ENCODE measurements at regions not wholly inside any gene's neighbourhood (a gene's known extent, or its start where the extent isn't known, plus 50 kb on each side); places are given as distances from the start of the nearest gene placed in this dataset.
A peak's percentile ranks its signal among the peaks of the same experiment; 100 is the strongest.
"Not testable (repeated sequence)": the region's sequence is repeated elsewhere in the genome, so short reads cannot be mapped to it uniquely, and the experiment has no call there.

DNA sequence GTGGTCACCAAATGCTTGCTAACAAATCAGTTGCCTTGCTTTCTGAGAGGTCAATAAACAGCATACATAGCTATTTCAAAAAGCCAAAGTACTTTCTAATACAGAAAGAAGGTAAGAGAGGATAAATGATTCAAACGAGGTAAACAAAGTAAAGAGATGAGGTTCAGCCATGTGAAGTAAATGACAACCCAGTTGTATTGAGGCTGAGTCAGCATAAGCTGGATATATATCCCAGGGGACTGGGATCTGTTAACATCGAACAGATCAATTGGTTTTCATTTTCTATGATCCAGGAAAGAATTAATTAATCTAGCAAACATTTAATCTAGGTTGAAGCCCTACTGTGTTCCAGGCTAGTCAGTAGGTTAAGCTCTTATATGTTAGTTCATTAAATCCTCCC lies 97.3 kb upstream of the GRIA3 start:
- H3K4me1 ChIP-seq: peaks cover 8% of the 10 kb centered on the region

GRCh38 chrX:123087326-123087725 lies 96.8 kb upstream of the GRIA3 start:
- peaks cover 3% of the 10 kb centered on the region for H3K4me1 ChIP-seq
- H3K36me3 ChIP-seq: no peaks in the 10 kb centered on the region
- no peak overlapping the region for H3K27ac ChIP-seq
- no peak for DNase-seq
- no peaks in the 10 kb centered on the region for H3K27me3 ChIP-seq
- no peak overlapping the region for H3K4me3 ChIP-seq
- H3K9me3 ChIP-seq (replicated peaks): no peaks in the 10 kb centered on the region

More for the DNA sequence above, 97.3 kb upstream of the GRIA3 start:
- Histone ChIP-seq H3K36me3 (no peaks in the 10 kb centered on the region), H3K4me3 (no peak overlapping the region), H3K9me3 (replicated peaks) (no peaks in the 10 kb centered on the region), H3K27me3 (no peaks in the 10 kb centered on the region), H3K27ac (no peak overlapping the region)
- no peak for DNase-seq

GRCh38 chrX:123088331-123088730 lies 95.7 kb upstream of the GRIA3 start:
- Histone ChIP-seq H3K36me3 (no peaks in the 10 kb centered on the region), H3K4me3 (no peak overlapping the region), H3K9me3 (replicated peaks) (no peaks in the 10 kb centered on the region), H3K27me3 (no peaks in the 10 kb centered on the region), H3K27ac (no peak overlapping the region), H3K4me1 (no peaks in the 10 kb centered on the region)
- no peak for DNase-seq

DNA sequence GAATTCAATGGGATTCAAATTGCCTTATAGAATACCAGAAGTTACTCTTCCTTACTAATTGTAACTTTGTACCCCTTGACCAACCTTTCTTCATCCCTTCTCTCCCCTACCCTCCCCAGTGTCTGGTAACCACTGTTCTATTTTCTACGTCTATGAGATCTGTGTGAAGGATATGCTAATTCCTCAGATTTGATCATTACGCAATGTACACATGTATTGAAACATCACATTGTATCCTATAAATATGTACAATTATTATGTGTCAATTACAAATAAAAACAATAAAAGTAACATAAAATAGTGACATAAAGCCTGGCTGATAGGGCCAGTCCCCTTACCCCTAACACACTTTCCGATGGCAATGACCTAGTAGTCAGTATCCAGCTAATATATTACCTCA lies 95.1 kb upstream of the GRIA3 start:
- DNase-seq: no peak
- Histone ChIP-seq H3K4me3 (no peak overlapping the region), H3K9me3 (replicated peaks) (no peaks in the 10 kb centered on the region), H3K27ac (no peak overlapping the region), H3K4me1 (no peaks in the 10 kb centered on the region), H3K27me3 (no peaks in the 10 kb centered on the region), H3K36me3 (no peaks in the 10 kb centered on the region)

GRCh38 chrX:123093792-123094191 lies 90.3 kb upstream of the GRIA3 start:
- Histone ChIP-seq H3K27me3 (no peaks in the 10 kb centered on the region), H3K27ac (no peak overlapping the region), H3K4me1 (no peaks in the 10 kb centered on the region), H3K36me3 (no peaks in the 10 kb centered on the region), H3K4me3 (no peak overlapping the region), H3K9me3 (replicated peaks) (no peaks in the 10 kb centered on the region)
- DNase-seq: no peak

DNA sequence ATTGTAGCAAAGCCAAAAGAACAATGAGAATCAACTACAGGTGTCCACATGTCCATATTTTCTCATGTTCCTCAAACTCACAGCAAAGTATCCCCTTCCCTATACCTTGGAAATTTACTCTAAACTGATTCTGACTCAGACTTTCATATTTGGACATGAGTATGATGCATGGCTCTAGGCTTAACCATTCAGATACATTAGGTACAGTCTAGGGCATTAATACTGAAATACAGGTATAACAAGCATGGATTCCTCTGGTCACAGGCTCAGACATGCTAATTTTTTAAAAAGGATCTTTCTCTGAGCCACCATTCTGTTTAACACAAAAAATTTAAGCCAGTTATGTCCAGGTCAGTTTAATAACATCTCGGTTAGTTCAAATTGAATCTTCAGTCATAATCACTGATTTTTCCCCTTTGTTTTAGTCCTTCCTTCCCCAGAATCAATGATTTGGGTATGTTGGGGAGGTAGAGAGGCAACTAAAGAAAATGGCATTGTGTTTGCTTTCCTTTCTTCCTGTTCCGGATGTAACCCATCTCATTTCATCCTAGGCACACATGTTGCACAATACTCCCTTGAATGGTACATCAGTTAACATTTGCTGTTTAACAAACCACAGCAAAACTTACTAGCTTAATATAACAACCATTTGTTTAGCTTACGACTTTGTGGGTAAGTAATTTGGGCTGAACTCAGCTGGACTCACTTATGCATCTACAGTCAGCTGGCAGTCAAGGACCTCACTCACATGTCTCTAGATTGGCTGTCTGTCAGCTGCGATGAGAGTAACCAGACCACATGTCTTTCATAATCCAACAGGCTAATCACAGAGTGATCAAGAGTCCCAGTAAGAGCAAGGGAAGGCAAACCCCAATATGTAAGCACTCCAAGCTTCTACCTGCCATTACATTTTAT lies 75.3 kb upstream of the GRIA3 start:
- H3K27me3 ChIP-seq: no peaks in the 10 kb centered on the region
- no peaks in the 10 kb centered on the region for H3K4me1 ChIP-seq
- DNase-seq: no peak

DNA sequence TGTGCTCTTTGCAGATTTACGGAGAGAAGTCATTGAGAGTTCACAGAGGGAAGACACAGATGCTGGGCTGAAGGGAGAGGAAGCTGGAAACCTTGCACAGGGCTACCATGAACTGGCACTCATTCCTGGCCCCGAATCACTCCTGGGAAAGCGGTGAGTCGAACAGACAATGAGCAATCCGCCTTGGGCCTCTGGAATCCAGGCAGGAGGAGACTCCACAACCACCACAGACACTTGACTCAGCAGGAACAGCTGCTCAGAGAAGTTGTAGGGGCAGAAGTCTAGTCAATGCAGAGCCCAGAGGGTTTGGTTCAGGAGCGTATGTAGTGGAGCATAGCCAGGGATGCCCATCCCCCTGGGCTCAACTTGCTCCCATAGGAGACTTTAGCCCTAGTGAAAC lies 62.8 kb upstream of the GRIA3 start:
- Histone ChIP-seq H3K4me1 (no peaks in the 10 kb centered on the region), H3K27me3 (no peaks in the 10 kb centered on the region), H3K36me3 (no peaks in the 10 kb centered on the region), H3K4me3 (no peak overlapping the region), H3K9me3 (replicated peaks) (no peaks in the 10 kb centered on the region), H3K27ac (no peak overlapping the region)
- peak in 1 of 2 experiments; percentile 4 for DNase-seq

More for the DNA sequence above, 75.3 kb upstream of the GRIA3 start:
- H3K36me3 ChIP-seq: no peaks in the 10 kb centered on the region
- no peaks in the 10 kb centered on the region for H3K9me3 ChIP-seq (replicated peaks)
- no peak overlapping the region for H3K4me3 ChIP-seq
- H3K27ac ChIP-seq: no peak overlapping the region

DNA sequence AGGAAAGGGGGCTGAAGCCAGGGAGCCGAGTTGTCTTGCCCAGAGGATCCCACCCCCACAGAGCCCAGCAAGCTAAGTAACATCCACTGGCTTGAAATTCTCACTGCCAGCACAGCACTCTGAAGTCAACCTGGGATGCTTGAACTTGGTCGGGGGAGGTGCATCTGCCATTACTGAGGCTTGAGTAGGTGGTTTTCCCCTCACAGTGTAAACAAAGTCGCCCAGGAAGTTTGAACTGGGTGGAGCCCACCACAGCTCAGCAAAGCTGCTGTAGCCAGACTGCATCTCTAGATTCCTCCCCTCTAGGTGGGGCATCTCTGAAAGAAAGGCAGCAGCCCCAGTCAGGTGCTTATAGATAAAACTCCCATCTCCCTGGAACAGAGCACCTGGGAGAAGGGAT lies 54.3 kb upstream of the GRIA3 start:
- not testable (repeated sequence) for H3K4me3 ChIP-seq; H3K36me3 ChIP-seq; H3K9me3 ChIP-seq (replicated peaks); H3K27me3 ChIP-seq; H3K4me1 ChIP-seq; DNase-seq; H3K27ac ChIP-seq
